GM20000 (cell line): ENCODE measurements at regions not wholly inside any gene's neighbourhood (a gene's known extent, or its start where the extent isn't known, plus 50 kb on each side); places are given as distances from the start of the nearest gene placed in this dataset.

Source experiments
- DNase-seq: peaks from one replicate; pipeline ENCODE4 v3.0.0; 2012; ENCODE audit warnings: low spot score
- CTCF ChIP-seq: IDR thresholded peaks from 2 replicates; pipeline ENCODE4 v1.5.1; 2012; ENCODE audit warnings: mild to moderate bottlenecking, control low read depth; ENCODE audit errors: extremely low read depth, missing control alignments

DNA sequence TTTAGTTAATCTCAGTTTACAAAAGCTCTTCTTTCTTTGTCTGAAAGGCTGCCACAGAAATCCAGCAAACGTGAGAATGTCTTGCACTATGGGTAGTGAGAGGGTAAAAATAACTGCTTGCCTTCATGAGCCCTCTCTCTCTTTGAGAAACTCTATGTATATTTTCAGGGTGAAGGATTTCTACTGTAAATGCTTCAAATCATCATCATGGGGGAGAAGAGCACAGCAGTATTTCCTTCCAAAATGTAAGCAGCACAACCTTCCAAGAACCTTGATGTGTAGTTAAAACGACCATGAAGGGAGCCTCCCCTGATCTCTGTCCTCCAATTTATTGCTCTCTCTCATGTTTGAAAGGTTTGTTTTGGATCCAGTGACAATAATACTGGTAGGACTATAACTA, 141.3 kb upstream of the CENPW start:
- DNase-seq: no peak
- no peak for TF ChIP-seq CTCF

GRCh38 chr6:126199466-126199865, 140.4 kb upstream of the CENPW start:
- TF ChIP-seq CTCF: no peak
- DNase-seq: no peak

- no peak for TF ChIP-seq CTCF
- DNase-seq: no peak
Observed at GRCh38 chr6:126202707-126203106, 137.2 kb upstream of the CENPW start.

- no peak for TF ChIP-seq CTCF
- no peak for DNase-seq
Observed at GRCh38 chr6:126204126-126204525, 135.8 kb upstream of the CENPW start.

DNA sequence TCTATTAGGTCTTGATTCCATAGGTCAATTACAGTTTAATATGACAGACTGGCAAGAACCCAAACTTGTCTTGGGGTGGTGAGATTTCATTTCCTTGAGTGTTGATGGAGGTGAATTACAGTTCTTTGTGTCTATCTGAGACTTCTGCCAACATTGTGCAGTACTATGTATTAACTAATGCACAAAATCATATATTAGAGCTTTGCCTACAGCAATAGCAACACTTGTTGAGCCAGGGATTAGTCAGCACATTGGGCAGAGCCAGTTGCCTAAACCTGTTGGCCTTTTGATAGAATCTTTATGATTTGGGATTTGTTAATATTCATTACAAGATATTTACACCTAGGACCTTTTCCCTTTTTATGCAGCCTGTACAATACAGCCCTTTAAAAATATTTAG, 135.3 kb upstream of the CENPW start:
- no peak for DNase-seq

GRCh38 chr6:126206504-126207246, 133.2 kb upstream of the CENPW start:
- no peak for TF ChIP-seq CTCF
- no peak for DNase-seq

More for the DNA sequence above, 135.3 kb upstream of the CENPW start:
- no peak for TF ChIP-seq CTCF

DNA sequence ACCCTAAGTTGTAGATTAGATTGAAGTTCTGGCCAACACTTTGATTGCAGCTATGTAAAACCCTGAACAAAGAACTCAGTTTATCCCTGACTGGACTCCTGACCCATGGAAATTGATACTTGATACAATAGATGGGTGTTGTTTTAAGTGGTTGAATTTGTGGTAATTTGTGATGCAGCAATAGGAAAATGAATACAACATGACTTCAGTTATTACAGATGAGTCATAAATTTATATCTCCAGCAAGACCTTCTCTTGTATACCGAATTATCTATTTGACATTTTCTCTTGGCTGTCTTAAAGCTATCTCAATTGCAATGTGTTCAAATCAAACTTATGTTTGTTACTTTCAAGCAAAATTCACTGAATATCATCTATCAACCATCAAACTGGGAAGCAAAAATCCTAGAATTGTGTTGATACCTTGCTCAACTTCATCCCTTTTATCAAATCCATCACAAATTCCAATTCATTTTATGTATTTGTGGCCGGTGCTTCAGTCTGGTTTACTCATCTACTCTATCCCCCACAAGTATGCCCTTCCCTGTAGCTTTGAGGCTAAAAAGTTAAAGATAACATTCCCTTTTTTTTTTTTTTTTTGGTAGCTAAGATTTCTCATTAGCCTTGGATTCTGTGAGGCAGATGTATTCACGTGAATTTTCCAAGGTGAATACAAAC, 129.4 kb upstream of the CENPW start:
- no peak for TF ChIP-seq CTCF
- no peak for DNase-seq
